ENCODE measurements at regions not wholly inside any gene's neighbourhood (a gene's known extent, or its start where the extent isn't known, plus 50 kb on each side); places are given as distances from the start of the nearest gene placed in this dataset.

- ChIA-PET CTCF (no interaction called here), POLR2A (no interaction called here), RAD21 (ENCODE audit: low non-redundant PET in 1 of 2, low total read pairs in 2 of 2, uncharacterized antibody in 2 of 2, unreplicated experiment in 2 of 2) (no interaction called here)
- Histone ChIP-seq H2AFZ (ENCODE audit: low read depth, low read length, poor library complexity, severe bottlenecking) (no peak overlapping the region), H3K4me1 (ENCODE audit: control insufficient read depth in 1 of 2, insufficient read depth in 2 of 2, low read length in 2 of 2) (no peaks in the 10 kb centered on the region), H3K4me3 (replicated peaks in 1 of 2; ENCODE audit: low read depth in 1 of 2, low read length in 2 of 2) (no peak overlapping the region), H3K36me3 (ENCODE audit: control insufficient read depth in 1 of 2, insufficient read depth in 2 of 2, low read length in 2 of 2) (no peaks in the 10 kb centered on the region), H3K79me2 (ENCODE audit: insufficient read depth, low read length) (no peaks in the 10 kb centered on the region), H4K20me1 (ENCODE audit: insufficient read depth) (no peaks in the 10 kb centered on the region), H3K27me3 (ENCODE audit: insufficient read depth, low read length) (no peaks in the 10 kb centered on the region), H3K4me2 (ENCODE audit: low read length) (no peak overlapping the region), H3K9me2 (ENCODE audit: insufficient read depth) (no peaks in the 10 kb centered on the region), H3K27ac (ENCODE audit: low read depth, low read length) (no peak overlapping the region), H3K9ac (ENCODE audit: low read length) (no peak overlapping the region), H3K9me3 (ENCODE audit: control insufficient read depth in 1 of 2, insufficient read depth in 1 of 2, low read depth in 1 of 2, low read length in 2 of 2) (no peaks in the 10 kb centered on the region)
- BruUV-seq (replicated peaks): no TSS peak
- DNase-seq (ENCODE audit: low read depth, low spot score) (no peak), ATAC-seq (no peak)
- TF ChIP-seq, protein P1, sequence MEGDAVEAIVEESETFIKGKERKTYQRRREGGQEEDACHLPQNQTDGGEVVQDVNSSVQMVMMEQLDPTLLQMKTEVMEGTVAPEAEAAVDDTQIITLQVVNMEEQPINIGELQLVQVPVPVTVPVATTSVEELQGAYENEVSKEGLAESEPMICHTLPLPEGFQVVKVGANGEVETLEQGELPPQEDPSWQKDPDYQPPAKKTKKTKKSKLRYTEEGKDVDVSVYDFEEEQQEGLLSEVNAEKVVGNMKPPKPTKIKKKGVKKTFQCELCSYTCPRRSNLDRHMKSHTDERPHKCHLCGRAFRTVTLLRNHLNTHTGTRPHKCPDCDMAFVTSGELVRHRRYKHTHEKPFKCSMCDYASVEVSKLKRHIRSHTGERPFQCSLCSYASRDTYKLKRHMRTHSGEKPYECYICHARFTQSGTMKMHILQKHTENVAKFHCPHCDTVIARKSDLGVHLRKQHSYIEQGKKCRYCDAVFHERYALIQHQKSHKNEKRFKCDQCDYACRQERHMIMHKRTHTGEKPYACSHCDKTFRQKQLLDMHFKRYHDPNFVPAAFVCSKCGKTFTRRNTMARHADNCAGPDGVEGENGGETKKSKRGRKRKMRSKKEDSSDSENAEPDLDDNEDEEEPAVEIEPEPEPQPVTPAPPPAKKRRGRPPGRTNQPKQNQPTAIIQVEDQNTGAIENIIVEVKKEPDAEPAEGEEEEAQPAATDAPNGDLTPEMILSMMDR (IDR thresholded peaks at IDR 0.05 in 2 of 3, conservative IDR thresholded peaks at IDR 0.05 in 1 of 3; ENCODE audit: borderline replicate concordance in 1 of 3, insufficient read depth in 1 of 3, low read depth in 2 of 3, low read length in 2 of 3): no peak
- no peak for TF ChIP-seq ZFX (IDR thresholded peaks at IDR 0.05)
- TF ChIP-seq SP1 (IDR thresholded peaks at IDR 0.05; ENCODE audit: low read depth): no peak
- TF ChIP-seq EZH2 (IDR thresholded peaks at IDR 0.05): no peak
- no peak for TF ChIP-seq RAD21 (IDR thresholded peaks at IDR 0.05; ENCODE audit: low read depth)
- no peak for TF ChIP-seq POLR2AphosphoS5 (IDR thresholded peaks at IDR 0.05; ENCODE audit: low read depth, low read length)
- TF ChIP-seq SRF (IDR thresholded peaks at IDR 0.05; ENCODE audit: low read depth): no peak
- no peak for TF ChIP-seq CEBPB (IDR thresholded peaks at IDR 0.05; ENCODE audit: low read depth)
- no peak for TF ChIP-seq JUND (IDR thresholded peaks at IDR 0.05)
- no peak for TF ChIP-seq EZH2phosphoT487 (IDR thresholded peaks at IDR 0.05; ENCODE audit: borderline replicate concordance)
- no peak for TF ChIP-seq POLR2A (IDR thresholded peaks at IDR 0.05; ENCODE audit: borderline replicate concordance, extremely low read depth, insufficient read depth, insufficient read length)
- TF ChIP-seq EGR1 (IDR thresholded peaks at IDR 0.05; ENCODE audit: low read depth): no peak
- no peak for TF ChIP-seq REST (IDR thresholded peaks at IDR 0.05; ENCODE audit: low read depth)
- TF ChIP-seq ZNF274 (IDR thresholded peaks at IDR 0.05; ENCODE audit: low read depth, low read length): no peak
- no peak for TF ChIP-seq TCF7L2 (IDR thresholded peaks at IDR 0.05; ENCODE audit: borderline replicate concordance, extremely low read depth, insufficient read depth, insufficient read length)
- no peak for TF ChIP-seq YY1 (IDR thresholded peaks at IDR 0.05; ENCODE audit: extremely low read depth, insufficient replicate concordance, low read depth, low read length)
- TF ChIP-seq, protein P2, sequence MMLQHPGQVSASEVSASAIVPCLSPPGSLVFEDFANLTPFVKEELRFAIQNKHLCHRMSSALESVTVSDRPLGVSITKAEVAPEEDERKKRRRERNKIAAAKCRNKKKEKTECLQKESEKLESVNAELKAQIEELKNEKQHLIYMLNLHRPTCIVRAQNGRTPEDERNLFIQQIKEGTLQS (IDR thresholded peaks at IDR 0.05): no peak
- no peak for TF ChIP-seq MAX (IDR thresholded peaks at IDR 0.05)
- intact Hi-C loops (cut with micrococcal nuclease): no loop called here
Observed at GRCh38 chr4:136495076-136495475, 1037.2 kb downstream of the PCDH18 start.

Data from HCT116 (cell line).